ENCODE measurements at regions not wholly inside any gene's neighbourhood (a gene's known extent, or its start where the extent isn't known, plus 50 kb on each side); places are given as distances from the start of the nearest gene placed in this dataset.
"Not testable (repeated sequence)": the region's sequence is repeated elsewhere in the genome, so short reads cannot be mapped to it uniquely, and the experiment has no call there.

DNA sequence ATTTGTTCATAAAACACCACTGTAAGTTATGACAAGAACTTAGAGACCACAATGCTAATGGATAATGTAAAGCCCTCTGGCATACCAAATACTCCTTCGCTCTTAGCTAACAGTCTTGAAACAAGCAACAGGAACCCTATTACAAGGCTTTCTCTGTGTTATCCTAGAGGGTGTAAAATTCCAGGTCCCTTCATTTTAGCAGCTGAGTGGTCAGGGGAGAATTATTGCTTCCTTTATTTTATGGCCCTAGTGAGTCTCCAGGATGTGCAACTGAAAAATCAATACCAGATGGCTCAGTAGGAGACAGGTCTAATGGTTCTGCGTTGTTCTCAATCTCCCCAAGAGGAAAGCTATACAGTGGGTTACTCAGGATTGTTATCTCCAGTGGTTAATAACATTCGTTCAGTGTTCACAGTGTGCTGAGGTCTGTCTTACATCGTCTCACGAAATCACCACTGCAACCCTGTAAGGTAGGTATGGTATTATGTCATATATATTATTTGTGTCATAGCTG, 172.7 kb upstream of the CNOT2 start:
- peak; percentile 81 for DNase-seq

DNA sequence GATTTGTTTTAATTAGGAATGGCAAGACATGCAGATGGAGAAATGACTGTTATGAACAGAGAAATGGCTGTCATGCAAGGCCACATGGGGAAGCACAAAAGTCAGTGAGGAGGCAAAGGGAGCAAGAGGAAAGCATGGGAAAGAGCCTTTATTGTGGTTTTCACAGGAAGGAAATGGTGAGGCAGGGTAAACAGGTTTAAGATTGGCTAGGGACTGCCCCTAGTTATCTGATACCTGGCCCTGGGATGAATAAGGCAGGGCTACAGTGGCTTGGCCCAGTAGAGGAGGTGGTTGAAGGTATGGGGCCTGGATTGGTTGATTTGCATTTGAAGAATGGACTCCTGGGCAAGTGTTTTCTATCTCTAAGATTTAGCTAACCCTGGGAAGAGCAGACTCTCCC, 168.7 kb upstream of the CNOT2 start:
- no peak for DNase-seq

DNA sequence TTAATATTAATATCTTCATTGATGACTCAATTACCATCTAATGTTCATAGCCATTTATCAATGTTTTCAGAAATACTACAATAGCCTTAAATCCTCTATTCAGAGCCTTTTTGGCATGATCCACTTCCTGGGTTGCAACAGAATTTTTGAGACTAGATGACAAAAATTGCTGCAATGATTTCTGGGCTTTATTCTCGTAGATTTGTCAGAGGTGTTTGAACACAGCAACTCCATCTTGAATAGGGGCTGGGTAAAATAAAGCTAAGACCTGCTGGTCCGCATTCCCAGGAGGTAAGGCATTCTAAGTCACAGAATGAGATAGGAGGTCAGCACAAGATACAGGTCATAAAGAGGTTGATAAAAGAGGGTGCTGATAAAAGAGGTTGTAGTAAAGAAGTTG, 165.8 kb upstream of the CNOT2 start:
- DNase-seq, result no peak

DNA sequence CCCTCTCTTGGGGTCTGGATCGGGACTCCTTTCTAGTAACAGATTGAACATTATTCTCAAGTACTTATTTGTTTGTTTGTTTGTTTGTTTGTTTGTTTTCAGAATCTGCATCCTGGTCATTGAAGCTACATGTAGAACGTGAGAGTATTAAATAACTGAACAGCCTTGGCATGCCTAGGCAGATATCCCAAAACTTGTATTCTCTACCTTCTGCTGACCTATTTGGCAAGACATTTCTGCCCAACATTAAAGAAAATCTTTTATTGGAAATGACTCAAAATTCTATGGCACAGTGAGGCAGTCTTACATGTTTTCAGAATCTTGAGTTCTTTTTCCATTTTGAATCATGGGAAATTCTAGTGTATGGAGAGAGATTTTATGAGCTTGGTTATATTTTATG, 165.1 kb upstream of the CNOT2 start:
- DNase-seq, result no peak

DNA sequence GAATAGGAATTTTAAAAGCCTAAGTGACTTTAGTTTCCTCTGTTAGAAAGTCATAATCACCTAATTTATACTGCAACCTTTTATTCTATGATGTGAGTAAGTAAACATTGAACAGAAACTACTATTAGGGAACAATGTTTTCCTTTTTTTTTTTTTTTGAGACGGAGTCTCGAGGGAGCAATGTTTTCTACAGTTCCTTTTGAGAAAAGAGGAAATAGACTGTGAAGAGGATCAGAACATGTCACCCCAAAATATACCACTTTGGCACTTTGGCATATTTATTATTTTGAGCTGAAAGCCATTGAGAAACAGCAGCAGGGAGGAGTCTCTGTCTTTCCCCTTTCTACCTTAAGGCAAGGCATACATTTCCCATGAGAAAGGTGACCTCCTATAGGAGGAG, 162.7 kb upstream of the CNOT2 start:
- no peak for DNase-seq

DNA sequence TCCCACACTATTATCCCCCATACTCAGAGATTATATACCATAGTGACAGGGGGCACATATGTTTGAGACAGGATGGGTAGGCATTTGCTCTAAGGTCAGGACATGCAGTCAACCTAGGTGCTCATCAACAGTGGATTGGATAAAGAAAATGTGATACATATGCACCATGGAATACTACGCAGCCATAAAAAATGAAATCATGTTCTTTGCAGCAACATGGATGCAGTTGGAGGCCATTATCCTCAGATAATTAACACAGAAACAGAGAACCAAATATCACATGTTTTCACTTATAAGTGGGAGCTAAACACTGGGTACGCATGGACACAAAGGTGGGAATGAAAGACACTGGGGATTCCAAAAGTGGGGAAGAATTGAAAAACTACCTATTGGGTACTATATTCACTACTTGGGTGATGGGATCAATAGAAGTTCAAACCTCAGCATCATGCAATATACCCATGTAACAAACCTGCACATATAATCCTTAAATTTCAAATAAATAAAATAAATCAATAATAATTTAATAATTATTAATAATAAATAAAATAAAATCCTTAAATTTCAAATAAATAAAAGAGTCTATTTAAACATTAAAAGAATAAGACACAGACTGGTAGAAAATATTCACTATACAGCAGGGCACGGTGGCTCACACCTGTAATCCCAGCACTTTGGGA, 160.1 kb upstream of the CNOT2 start:
- DNase-seq, result no peak

DNA sequence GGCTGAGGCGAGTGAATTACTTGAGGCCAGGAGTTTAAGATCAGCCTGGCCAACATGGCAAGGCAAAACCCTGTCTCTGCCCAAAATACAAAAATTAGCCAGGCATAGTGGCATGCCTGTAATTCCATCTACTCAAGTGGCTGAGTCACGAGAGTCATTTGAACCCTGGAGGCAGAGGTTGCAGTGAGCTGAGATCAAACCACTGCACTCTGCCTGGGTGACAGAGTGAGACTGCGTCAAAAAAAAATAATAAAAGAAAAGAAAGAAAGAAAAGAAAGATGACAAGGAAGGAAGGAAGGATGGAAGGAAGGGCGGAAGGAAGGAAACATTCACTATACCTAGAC, 159.6 kb upstream of the CNOT2 start:
- no peak for DNase-seq

DNA sequence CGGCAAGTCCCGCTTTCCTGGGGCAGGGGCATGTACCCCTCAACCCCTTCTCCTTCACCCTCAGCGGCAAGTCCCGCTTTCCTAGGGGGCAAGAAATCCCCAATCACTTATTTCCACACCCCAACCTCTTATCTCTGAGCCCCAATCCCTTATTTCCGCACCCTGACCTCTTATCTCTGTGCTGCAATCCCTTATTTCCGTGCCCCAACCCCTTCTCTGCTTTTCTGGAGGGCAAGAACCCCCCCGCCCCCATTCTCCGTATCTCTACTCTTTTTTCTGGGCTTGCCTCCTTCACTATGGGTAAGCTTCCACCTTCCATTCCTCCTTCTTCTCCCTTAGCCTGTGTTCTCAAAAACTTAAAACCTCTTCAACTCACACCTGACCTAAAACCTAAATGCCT, 156.9 kb upstream of the CNOT2 start:
- DNase-seq, result not testable (repeated sequence)

DNA sequence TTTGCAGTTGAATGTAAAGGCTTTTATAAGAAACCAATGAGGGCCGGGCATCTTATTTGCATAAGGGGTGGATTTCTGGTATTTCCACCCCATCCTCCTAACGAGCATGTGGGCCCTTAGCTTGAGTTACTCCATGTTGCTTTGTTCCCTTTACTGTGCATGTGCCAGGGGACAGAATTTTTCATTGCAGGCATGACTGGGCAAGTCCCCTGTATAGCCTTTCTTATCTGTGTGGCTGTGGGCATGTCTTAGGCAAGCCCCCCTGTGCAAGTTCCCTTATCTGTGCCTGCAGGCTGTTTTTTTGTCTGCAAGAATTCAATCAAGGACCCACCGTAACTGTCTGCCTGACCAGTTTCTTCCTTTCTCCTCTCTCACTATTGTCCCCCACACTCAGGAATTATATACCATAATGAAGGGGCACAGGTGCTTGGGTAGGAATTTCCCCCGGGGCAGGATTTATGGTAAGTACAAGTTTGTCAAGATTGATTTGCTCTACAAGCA, 152.2 kb upstream of the CNOT2 start:
- no peak for DNase-seq

DNA sequence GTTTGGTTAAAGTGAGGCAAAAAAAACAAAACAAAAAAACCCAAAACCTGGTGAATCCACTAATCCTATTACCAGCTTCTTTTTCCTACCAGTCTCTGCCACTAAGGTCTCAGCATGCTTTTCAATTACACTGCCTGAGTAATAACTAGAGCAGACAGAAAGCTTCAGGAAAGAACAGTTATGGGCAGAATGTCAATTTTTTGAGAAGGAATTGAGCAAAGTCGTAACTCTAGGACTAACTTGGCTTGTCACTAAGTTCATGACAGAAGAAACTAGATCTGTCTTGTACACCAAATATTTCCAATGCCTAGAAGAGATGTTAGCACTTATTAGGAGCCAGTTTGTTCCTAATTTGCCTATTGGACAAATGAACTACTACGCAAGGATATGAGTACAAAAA, 148.8 kb upstream of the CNOT2 start:
- no peak for DNase-seq

DNA sequence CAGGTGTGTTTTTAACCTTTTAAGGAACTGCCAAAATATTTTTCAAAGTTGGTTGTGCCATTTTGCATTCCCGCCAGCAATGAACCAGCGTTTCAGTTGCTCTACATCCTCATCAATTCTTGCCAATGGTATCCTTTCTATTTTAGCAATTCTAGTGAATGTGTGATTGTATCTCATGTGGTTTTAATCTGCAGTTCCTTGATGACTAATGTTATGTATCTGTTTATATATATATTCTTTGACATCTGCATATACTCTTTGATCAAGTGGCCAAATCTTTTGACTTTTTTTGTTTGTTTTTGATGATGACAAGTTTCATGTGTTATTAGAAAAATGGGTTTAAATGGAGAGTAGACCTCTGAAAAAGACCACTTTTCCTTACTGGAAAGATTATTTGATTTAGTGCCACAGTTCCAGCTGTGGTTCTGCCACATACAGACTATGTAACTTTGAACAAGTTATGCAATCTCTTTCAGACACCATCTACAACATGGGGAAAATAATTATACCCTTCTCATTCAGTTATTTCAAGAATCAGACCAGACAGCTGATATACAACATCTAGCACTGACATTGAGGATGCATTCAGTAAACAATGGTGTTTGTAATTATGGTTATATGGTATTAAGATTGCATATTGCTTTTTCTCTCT, 146.3 kb upstream of the CNOT2 start:
- no peak for DNase-seq

DNA sequence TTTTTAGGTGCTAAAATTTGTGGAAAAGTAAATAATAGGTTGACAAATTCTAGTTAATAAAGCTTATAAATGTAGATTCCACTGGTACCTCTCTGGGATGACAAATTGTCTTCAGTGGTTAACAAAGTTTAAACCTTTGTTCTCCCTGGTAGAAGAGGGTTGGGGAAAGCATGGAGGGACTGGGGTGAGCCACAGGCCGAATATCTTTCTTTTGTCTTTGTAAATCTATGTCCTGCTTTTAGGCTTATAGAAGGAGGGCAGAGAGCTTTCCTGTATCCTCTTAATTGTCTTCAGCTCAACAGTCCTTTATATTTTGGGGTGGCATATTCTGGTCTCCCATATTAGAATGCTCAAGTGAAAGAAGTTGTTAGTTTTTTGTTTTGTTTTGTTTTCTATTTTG, 142.2 kb upstream of the CNOT2 start:
- no peak for DNase-seq

DNA sequence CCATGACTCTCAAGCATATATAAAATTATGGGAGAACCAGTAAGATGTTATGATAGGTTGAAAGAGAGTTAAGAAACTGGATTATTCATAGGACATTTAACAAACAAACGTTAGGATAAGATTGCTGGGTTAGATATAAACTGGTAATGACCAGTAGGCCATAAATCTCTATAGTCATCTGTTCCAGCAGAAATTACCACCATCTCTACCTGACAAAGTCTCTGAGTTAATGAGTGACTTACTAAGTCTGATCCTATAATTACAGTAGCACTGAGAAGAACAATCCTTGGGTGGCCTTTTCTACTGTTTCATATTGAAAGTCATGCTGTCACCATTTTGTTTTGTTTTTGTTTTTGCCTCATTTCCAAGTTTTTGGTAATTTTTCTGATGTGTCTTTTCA, 136.9 kb upstream of the CNOT2 start:
- DNase-seq, result no peak

DNA sequence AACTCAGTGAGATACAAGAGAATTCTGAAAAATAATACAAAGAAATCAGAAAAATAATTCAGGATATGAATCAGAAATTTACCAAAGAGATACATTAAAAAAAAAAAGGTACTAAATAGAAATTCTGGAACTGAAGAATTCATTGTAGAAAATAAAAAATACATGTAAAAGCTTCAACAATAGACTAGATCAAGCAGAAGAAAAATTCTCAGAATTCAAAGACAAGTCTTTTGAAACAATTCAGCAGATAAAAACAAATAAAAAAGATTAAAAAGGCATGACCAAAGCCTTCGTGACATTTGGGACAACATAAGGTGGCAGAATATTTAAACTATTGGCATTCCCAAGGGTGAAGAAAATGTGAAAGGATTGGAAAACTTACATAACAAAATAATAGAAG, 133.1 kb upstream of the CNOT2 start:
- no peak for DNase-seq

DNA sequence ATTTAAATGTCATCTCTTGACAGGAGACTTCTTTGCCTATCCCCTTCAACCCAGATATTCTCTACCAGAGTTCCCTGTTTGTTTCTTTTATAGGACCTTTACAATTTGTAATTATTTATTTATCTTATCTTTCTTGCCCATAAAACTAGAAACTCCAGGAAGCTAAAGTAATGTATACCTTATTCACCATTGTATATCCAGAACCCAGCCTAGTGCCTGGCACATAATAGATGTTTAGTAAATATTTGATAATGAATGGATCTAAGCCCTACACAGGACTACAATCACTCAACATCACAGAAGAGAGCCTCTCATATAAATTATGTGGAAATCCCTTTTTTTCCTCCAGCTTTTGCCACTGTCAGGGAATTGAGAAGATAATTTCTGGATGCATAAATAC, 125.6 kb upstream of the CNOT2 start:
- no peak for DNase-seq

DNA sequence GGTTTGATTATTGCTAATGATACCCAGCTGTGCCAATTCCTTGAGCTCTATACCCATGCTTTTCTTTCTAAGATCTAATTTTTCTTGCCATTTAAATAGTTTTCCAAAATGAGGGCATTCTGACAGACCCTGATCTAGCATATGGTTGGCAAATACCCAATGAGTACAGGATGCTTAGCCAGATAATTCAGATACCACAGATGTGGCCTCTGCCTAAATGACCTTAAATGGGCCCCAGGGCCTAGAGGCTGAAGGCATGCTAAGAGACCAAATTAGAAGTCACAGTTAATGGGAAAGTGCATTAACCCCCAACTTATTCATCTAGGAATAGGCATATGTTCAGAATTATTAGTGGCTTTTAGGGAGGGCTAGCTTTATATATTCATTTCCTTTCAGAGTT, 122.3 kb upstream of the CNOT2 start:
- DNase-seq, result no peak

DNA sequence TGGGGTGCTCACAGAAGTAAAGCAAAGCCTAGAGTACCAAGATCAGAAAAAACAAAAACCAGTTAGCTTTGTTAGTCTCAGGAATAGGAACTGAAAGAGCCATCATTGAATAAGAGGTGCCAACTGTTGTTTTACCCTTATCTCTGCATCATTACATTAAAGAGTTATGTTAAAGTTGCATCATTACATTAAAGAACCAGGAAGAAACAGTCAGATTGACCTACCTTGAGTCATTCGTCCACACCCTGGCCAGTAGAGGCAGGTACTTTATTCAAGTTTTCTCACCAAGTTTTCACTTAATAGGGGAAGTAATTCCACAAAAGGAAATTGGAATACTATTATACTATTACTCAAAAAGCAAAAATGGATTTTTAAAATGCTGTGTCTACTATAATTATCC, 121.7 kb upstream of the CNOT2 start:
- no peak for DNase-seq

DNA sequence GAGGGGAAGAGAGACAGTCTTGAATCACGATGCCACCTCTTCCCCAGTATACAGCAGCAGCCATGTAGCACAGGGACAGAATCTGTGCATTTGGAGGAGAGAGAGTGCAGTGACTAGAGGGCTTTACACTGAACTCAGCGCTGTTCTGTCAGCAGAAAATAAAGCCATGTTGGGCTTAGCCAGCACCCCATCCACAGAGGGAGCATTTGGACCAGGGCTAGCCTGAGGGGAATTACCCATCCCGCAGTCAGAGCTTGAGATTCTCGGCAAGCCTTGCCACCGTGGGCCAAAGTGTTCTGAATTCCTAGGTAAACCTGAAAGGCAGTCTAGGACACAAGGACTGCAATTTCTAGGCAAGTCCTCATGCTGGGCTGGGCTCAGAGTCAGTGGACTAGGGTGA, 120.4 kb upstream of the CNOT2 start:
- no peak for DNase-seq

DNA sequence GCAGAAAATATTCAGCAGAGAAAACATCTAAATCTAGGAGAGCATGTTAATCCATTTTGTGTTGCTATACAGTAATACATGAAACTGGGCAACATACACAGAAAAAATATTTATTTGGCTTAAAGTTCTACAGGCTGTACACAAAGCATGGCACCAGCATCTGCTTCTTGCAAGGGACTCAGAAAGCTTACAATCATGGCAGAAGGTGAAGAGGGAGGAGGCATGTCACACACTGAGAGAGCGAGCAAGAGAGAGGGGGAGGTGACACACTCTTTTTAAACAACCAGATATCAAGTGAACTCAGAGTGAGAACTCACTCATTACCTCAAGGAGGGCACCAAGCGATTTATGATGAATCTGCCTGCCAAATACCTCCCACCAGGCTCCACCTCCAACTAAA, 94.2 kb upstream of the CNOT2 start:
- DNase-seq, result no peak

DNA sequence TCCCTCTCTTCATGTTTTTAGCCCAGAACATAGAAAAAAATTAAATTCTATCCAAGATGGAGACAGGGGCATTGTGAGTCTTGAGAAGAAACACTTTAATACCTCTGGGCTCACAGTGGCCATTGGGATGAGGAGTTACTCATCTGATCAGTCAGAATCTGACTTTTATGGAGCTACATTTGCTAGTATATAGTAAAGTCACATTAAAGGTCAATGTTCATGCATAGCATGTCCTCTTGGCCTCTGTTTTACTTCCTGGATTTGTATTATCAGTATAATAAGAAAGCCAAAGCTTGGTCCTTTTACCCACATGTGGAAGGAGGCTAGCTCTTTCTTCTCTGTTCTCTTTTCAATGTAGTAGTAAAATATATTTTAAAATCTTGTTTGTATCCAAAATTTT, 93.6 kb upstream of the CNOT2 start:
- no peak for DNase-seq

DNA sequence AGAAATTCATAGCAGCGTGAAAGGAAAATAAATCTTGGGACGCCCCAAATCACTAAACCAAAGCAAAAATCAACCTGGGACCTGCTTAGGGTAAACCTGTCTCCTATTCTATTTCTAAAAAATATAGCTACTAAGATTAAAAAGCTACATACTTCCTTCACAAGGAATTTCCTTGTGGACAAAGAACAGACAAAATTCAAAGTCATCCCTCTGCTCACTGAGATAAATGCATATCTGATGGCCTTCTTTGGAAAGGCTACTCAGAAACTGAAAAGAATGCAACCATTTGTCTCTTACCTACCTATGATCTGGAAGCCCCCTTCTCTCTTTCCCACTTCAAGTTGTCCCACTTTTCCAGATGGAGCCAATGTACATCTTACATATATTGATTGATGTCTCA, 93.0 kb upstream of the CNOT2 start:
- DNase-seq, result no peak

DNA sequence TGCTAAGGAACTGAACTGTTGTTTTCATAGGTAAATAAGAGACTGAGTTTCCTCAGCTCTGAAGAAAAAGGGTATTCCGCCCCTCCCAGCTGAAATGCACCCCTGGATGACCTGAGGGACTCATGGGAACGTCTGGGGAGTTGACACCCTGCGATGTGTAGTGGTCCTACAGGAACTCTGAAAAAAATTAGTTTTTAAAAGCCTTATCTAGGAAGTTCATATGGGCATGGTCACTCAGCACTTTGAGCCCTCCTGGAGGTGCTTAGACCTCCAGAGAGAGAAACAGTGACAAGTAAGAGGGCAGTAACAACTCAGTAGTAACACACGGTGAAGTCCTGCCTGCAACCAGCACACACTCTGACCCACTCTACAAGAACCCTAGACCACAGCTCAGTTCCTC, 91.2 kb upstream of the CNOT2 start:
- no peak for DNase-seq

DNA sequence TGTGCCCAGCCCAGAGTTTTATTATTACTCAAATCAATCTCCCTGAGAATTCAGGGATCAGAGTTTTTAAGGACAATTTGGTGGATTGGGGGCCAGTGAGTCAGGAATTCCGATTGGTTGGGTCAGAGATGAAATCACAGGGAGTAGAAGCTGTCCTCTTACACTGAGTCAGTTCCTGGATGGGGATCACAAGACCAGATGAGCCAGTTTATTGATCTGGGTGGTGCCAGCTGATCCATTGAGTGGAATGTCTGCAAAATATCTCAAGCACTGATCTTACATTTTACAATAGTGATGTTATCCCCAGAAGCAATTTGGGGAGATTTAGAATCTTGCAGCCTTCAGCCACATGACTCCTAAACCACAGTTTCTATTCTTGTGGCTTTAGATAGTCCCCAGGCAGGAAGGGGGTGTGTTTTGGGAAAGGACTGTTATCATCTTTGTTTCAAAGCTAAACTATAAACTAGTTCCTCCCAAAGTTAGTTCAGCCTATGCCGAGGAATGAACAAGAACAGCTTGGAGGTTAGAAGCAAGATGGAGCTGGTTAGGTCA, 89.1 kb upstream of the CNOT2 start:
- no peak for DNase-seq

DNA sequence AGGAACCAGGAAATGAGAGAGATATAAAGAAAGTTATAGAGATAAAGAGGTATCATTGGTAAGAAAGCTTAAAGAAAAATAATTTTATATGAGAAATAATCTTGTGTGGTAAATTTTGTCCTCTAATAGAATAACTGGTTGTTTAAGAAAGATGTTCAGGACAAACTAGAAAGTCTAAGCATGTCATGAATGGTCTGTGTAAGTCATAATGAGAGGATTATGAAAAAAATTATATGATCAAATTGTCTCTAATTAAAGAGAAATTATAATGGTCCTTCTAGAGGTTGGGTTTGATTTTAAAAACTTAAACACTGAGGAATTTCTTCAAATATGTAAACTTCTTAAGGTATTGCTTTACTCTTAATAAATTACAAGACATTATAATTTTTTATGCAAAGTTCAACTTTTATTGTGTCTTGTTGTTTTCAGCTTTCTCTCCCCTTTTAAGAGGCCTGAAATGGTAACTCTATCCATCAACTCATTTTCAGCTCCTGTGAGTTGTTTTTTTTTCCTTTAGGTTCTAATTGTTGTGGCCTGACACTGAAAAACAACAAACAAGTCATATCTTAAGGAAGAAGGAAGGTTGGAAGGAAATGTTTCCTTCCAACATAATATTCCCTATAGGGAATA, 88.2 kb upstream of the CNOT2 start:
- DNase-seq, result no peak
